Right lung (tissue), 2 donors: ENCODE measurements at regions not wholly inside any gene's neighbourhood (a gene's known extent, or its start where the extent isn't known, plus 50 kb on each side); places are given as distances from the start of the nearest gene placed in this dataset.
A peak's percentile ranks its signal among the peaks of the same experiment; 100 is the strongest.

Experiments used
- DNase-seq, 2 donors: peaks; one replicate each; pipeline ENCODE4 v3.0.0-alpha.2; 2013

- DNase-seq = no peak
Observed at GRCh38 chr18:56173542-56174220, 464.7 kb downstream of the TXNL1 start.

GRCh38 chr18:56172527-56172926 is 465.9 kb downstream of the TXNL1 start:
- no peak for DNase-seq

- DNase-seq = no peak
Observed at GRCh38 chr18:56171848-56172247, 466.5 kb downstream of the TXNL1 start.

GRCh38 chr18:56168049-56168781 is 470.2 kb downstream of the TXNL1 start:
- DNase-seq = no peak

GRCh38 chr18:56167366-56167765 is 471.0 kb downstream of the TXNL1 start:
- DNase-seq = no peak

- DNase-seq = no peak
Observed at GRCh38 chr18:56166914-56167313, 471.5 kb downstream of the TXNL1 start.

GRCh38 chr18:56165601-56166355 is 472.6 kb downstream of the TXNL1 start:
- DNase-seq = no peak

- peak; percentile 62 to 64 for DNase-seq
Observed at GRCh38 chr18:56162311-56163265, 475.8 kb downstream of the TXNL1 start.

GRCh38 chr18:56161566-56162260 is 476.7 kb downstream of the TXNL1 start:
- no peak for DNase-seq

DNA sequence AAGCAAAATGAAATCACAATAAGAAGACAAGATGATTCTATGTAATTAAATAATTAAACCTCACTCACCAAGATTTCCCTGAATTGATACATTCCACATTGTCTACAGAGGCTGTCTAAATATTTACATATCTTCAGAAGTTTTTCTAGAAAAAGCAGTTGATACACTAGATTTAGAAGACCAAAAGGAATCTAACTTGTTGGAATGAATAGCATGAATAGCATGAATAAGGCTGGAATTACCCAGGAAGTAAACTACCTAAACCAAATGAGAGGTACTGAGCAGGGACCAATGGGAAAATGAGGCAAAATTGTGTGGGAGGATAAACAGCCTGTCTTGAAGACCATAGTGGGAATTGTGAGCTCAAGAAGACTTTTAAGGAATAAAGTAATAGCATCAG is 479.7 kb downstream of the TXNL1 start:
- DNase-seq = no peak

- no peak for DNase-seq
Observed at GRCh38 chr18:56157541-56157940, 480.9 kb downstream of the TXNL1 start.

DNA sequence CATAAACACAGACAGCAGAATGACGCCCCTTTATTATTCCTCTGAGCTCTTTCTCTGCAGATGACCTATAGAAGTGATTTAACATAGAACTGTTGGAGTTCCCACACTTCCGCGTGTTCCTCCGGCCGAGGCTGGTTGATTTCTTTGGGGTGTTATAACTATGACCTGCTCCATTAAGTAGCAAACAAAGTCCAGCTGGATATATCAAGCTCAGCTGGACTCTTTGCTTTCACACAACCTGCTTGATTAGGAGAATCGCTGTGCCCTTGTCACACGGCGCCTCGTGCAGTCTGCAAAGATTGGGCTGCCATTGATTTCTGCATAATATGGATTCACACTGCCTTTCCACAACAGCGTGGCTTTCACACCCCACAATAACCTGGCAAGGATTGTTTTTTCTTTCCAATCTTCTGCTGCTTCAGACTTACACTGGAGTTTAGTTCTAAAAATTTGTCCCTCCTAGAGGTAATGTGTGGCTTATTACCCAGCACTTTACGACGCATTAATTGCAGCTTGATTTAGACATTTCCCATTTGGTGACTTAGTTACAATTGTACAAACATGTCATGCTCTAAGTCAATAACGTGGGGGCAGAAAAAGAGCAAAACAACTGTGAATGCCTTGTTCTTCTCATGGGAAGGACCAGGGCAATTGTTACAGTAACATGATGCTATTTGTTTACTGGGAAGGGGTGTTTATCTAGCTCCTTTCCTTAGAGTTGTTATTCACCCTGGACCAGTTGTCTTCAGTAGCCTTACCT is 485.7 kb downstream of the TXNL1 start:
- peak; percentile 58 to 70 for DNase-seq

GRCh38 chr18:56148373-56148772 is 490.0 kb downstream of the TXNL1 start:
- DNase-seq = no peak

GRCh38 chr18:56146565-56146964 is 491.8 kb downstream of the TXNL1 start:
- DNase-seq = no peak

GRCh38 chr18:56142001-56142400 is 496.4 kb downstream of the TXNL1 start:
- no peak for DNase-seq

DNA sequence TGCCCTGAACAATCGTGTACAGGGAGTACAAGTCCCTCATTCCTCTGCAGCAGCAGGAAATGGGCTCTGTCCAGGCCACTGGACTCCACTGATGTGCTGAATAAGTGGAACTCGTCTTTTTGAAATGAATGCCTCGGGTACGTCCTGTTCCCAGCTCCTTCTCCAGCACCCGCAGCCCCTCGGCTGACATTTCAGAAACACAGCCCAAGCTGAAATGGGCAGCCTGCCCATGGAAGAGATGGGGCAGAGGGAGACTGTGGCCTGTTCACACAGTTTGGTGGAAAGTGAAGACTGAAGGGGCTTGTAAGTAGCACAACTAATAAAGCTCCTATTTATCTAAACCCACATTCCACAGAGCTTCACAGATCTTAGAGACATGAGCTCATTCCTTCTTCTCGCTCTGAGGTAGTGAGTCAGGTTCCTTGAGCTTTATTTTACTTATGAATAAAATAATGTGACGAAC is 498.6 kb downstream of the TXNL1 start:
- no peak for DNase-seq

- DNase-seq = no peak
Observed at GRCh38 chr18:56139372-56139771, 499.0 kb downstream of the TXNL1 start.

- no peak for DNase-seq
Observed at GRCh38 chr18:56136105-56136504, 502.3 kb downstream of the TXNL1 start.

- no peak for DNase-seq
Observed at GRCh38 chr18:56130481-56130880, 507.9 kb downstream of the TXNL1 start.

GRCh38 chr18:56128153-56128791 is 510.1 kb downstream of the TXNL1 start:
- no peak for DNase-seq
